HG03354 (cell line): ENCODE measurements at regions not wholly inside any gene's neighbourhood (a gene's known extent, or its start where the extent isn't known, plus 50 kb on each side); places are given as distances from the start of the nearest gene placed in this dataset.
"Not testable (repeated sequence)": the region's sequence is repeated elsewhere in the genome, so short reads cannot be mapped to it uniquely, and the experiment has no call there.

ENCODE experiments used
- ATAC-seq: cut with Tn5 transposase; IDR thresholded peaks from one replicate; pipeline ENCODE4 v1.9.1; 2021; ENCODE audit warnings: mild to moderate bottlenecking; ENCODE audit not compliant: unreplicated experiment, poor library complexity, severe bottlenecking

- no peak for ATAC-seq
Observed at GRCh38 chr2:136310005-136310495, 192.1 kb upstream of the CXCR4 start.

- no peak for ATAC-seq
Observed at GRCh38 chr2:136308611-136309010, 190.7 kb upstream of the CXCR4 start.

- ATAC-seq = no peak
Observed at GRCh38 chr2:136306836-136307235, 188.9 kb upstream of the CXCR4 start.

- ATAC-seq = peak; percentile 96
Observed at GRCh38 chr2:136305517-136306192, 187.7 kb upstream of the CXCR4 start.

- ATAC-seq = no peak
Observed at GRCh38 chr2:136301006-136301405, 183.1 kb upstream of the CXCR4 start.

- ATAC-seq = no peak
Observed at GRCh38 chr2:136298631-136299030, 180.7 kb upstream of the CXCR4 start.

- ATAC-seq = no peak
Observed at GRCh38 chr2:136297994-136298393, 180.0 kb upstream of the CXCR4 start.

- ATAC-seq = no peak
Observed at GRCh38 chr2:136297312-136297711, 179.4 kb upstream of the CXCR4 start.

GRCh38 chr2:136295168-136295567 is 177.2 kb upstream of the CXCR4 start:
- ATAC-seq = no peak

GRCh38 chr2:136291871-136292270 is 173.9 kb upstream of the CXCR4 start:
- ATAC-seq = no peak

- ATAC-seq = no peak
Observed at GRCh38 chr2:136290326-136290725, 172.4 kb upstream of the CXCR4 start.

- ATAC-seq = no peak
Observed at GRCh38 chr2:136288249-136288648, 170.3 kb upstream of the CXCR4 start.

- no peak for ATAC-seq
Observed at GRCh38 chr2:136286423-136286822, 168.5 kb upstream of the CXCR4 start.

GRCh38 chr2:136284226-136285119 is 166.5 kb upstream of the CXCR4 start:
- peak; percentile 39 for ATAC-seq

GRCh38 chr2:136282251-136282650 is 164.3 kb upstream of the CXCR4 start:
- ATAC-seq = no peak

- peak; percentile 58 for ATAC-seq
Observed at GRCh38 chr2:136281281-136282114, 163.5 kb upstream of the CXCR4 start.

GRCh38 chr2:136266346-136266745 is 148.4 kb upstream of the CXCR4 start:
- ATAC-seq = not testable (repeated sequence)

GRCh38 chr2:136259551-136259950 is 141.6 kb upstream of the CXCR4 start:
- ATAC-seq = no peak

- ATAC-seq = no peak
Observed at GRCh38 chr2:136257893-136258292, 139.9 kb upstream of the CXCR4 start.
